Stimulated activated CD8-positive, alpha-beta memory T cell treated with anti-CD3 and anti-CD28 coated beads, Interleukin-7, amount 100 ng/mL, for 1 hour (primary cell): ENCODE measurements at regions not wholly inside any gene's neighbourhood (a gene's known extent, or its start where the extent isn't known, plus 50 kb on each side); places are given as distances from the start of the nearest gene placed in this dataset.
"Not testable (repeated sequence)": the region's sequence is repeated elsewhere in the genome, so short reads cannot be mapped to it uniquely, and the experiment has no call there.

Source experiments
- DNase-seq, 2 donors: peaks; one replicate each; pipeline ENCODE4 v3.0.0-alpha.2; 2020; ENCODE audit warnings: low read depth in 2 of 2

GRCh38 chr6:133047706-133048105, 193.5 kb upstream of the EYA4 start:
- DNase-seq: no peak

GRCh38 chr6:133051240-133051639, 189.9 kb upstream of the EYA4 start:
- no peak for DNase-seq

- DNase-seq: no peak
These were observed 188.7 kb upstream of the EYA4 start for GRCh38 chr6:133052465-133052864.

GRCh38 chr6:133055441-133055966, 185.7 kb upstream of the EYA4 start:
- DNase-seq: no peak

GRCh38 chr6:133057352-133057751, 183.8 kb upstream of the EYA4 start:
- DNase-seq: no peak

GRCh38 chr6:133062077-133062476, 179.1 kb upstream of the EYA4 start:
- no peak for DNase-seq

GRCh38 chr6:133062696-133063306, 178.4 kb upstream of the EYA4 start:
- DNase-seq: no peak

- DNase-seq: no peak
These were observed 173.2 kb upstream of the EYA4 start for GRCh38 chr6:133067960-133068359.

- no peak for DNase-seq
These were observed 170.6 kb upstream of the EYA4 start for GRCh38 chr6:133070410-133071043.

GRCh38 chr6:133079901-133080300, 161.3 kb upstream of the EYA4 start:
- no peak for DNase-seq

GRCh38 chr6:133083248-133083967, 157.7 kb upstream of the EYA4 start:
- DNase-seq: no peak

GRCh38 chr6:133085471-133085870, 155.7 kb upstream of the EYA4 start:
- DNase-seq: no peak

GRCh38 chr6:133085896-133086295, 155.3 kb upstream of the EYA4 start:
- DNase-seq: no peak

GRCh38 chr6:133088931-133089695, 152.0 kb upstream of the EYA4 start:
- no peak for DNase-seq

- DNase-seq: no peak
These were observed 149.0 kb upstream of the EYA4 start for GRCh38 chr6:133092199-133092598.

- DNase-seq: no peak
These were observed 148.4 kb upstream of the EYA4 start for GRCh38 chr6:133092771-133093170.

- not testable (repeated sequence) for DNase-seq
These were observed 147.9 kb upstream of the EYA4 start for GRCh38 chr6:133093211-133093610.

- no peak for DNase-seq
These were observed 147.2 kb upstream of the EYA4 start for GRCh38 chr6:133093956-133094355.

GRCh38 chr6:133097208-133097607, 143.9 kb upstream of the EYA4 start:
- DNase-seq: no peak

- DNase-seq: no peak
These were observed 141.6 kb upstream of the EYA4 start for GRCh38 chr6:133099573-133099972.

GRCh38 chr6:133100865-133101264, 140.3 kb upstream of the EYA4 start:
- no peak for DNase-seq

GRCh38 chr6:133101790-133102189, 139.4 kb upstream of the EYA4 start:
- no peak for DNase-seq
